NT2/D1 (cell line): ENCODE measurements at regions not wholly inside any gene's neighbourhood (a gene's known extent, or its start where the extent isn't known, plus 50 kb on each side); places are given as distances from the start of the nearest gene placed in this dataset.

Experiments used
- DNase-seq: peaks from one replicate; pipeline ENCODE4 v3.0.0-alpha.2; 2011; ENCODE audit warnings: low read depth, low spot score
- H3K27me3 ChIP-seq: 2 replicates; pipeline ENCODE4 v1.6.0; 2011; ENCODE audit warnings: mild to moderate bottlenecking; ENCODE audit not compliant: insufficient read length, insufficient read depth
- H3K36me3 ChIP-seq: 2 replicates; pipeline ENCODE4 v1.6.1; 2011; ENCODE audit warnings: mild to moderate bottlenecking, low read length, mixed read lengths; ENCODE audit not compliant: insufficient read depth, insufficient read length
- H3K4me1 ChIP-seq: 2 replicates; pipeline ENCODE4 v1.5.1; 2011; ENCODE audit not compliant: insufficient read depth, insufficient read length
- H3K4me3 ChIP-seq: 2 replicates; pipeline ENCODE4 v1.5.1; 2011; ENCODE audit warnings: low read depth; ENCODE audit not compliant: insufficient read length
- H3K9ac ChIP-seq: 2 replicates; pipeline ENCODE4 v1.6.0; 2011; ENCODE audit warnings: low read depth; ENCODE audit not compliant: insufficient read length
- H3K9me3 ChIP-seq: 2 replicates; pipeline ENCODE4 v1.5.1; 2011; ENCODE audit warnings: mild to moderate bottlenecking, low read length; ENCODE audit not compliant: insufficient read depth
- SUZ12 ChIP-seq: IDR thresholded peaks from 2 replicates; pipeline ENCODE4 v1.6.1; 2011; ENCODE audit not compliant: insufficient read length, insufficient read depth; ENCODE audit errors: extremely low read depth
- YY1 ChIP-seq: IDR thresholded peaks from 2 replicates; pipeline ENCODE4 v1.6.1; 2011; ENCODE audit not compliant: insufficient read length, insufficient read depth
- ZNF274 ChIP-seq: IDR thresholded peaks from 2 replicates; pipeline ENCODE4 v1.6.1; 2011; ENCODE audit warnings: mild to moderate bottlenecking, low read depth, low read length

GRCh38 chr13:99652901-99653300, 151.6 kb downstream of the TM9SF2 start:
- no peak for DNase-seq
- no peaks in the 10 kb centered on the region for H3K27me3 ChIP-seq
- no peak overlapping the region for H3K4me3 ChIP-seq
- no peaks in the 10 kb centered on the region for H3K36me3 ChIP-seq
- no peaks in the 10 kb centered on the region for H3K9me3 ChIP-seq
- TF ChIP-seq ZNF274, result no peak
- no peak for TF ChIP-seq YY1
- no peak overlapping the region for H3K9ac ChIP-seq
- H3K4me1 ChIP-seq, result no peaks in the 10 kb centered on the region

GRCh38 chr13:99652141-99652540, 150.9 kb downstream of the TM9SF2 start:
- TF ChIP-seq SUZ12 (no peak), ZNF274 (no peak), YY1 (no peak)
- Histone ChIP-seq H3K36me3 (no peaks in the 10 kb centered on the region), H3K4me3 (no peak overlapping the region), H3K4me1 (no peaks in the 10 kb centered on the region), H3K27me3 (no peaks in the 10 kb centered on the region), H3K9me3 (no peaks in the 10 kb centered on the region), H3K9ac (no peak overlapping the region)
- no peak for DNase-seq

GRCh38 chr13:99651016-99651415, 149.7 kb downstream of the TM9SF2 start:
- Histone ChIP-seq H3K27me3 (no peaks in the 10 kb centered on the region), H3K9ac (no peak overlapping the region), H3K4me3 (no peak overlapping the region), H3K9me3 (no peaks in the 10 kb centered on the region), H3K36me3 (no peaks in the 10 kb centered on the region), H3K4me1 (no peaks in the 10 kb centered on the region)
- no peak for DNase-seq
- no peak for TF ChIP-seq ZNF274
- TF ChIP-seq SUZ12, result no peak
- no peak for TF ChIP-seq YY1

GRCh38 chr13:99650410-99650809, 149.1 kb downstream of the TM9SF2 start:
- no peak overlapping the region for H3K9ac ChIP-seq

GRCh38 chr13:99648927-99649326, 147.7 kb downstream of the TM9SF2 start:
- H3K9me3 ChIP-seq, result no peaks in the 10 kb centered on the region
- no peaks in the 10 kb centered on the region for H3K36me3 ChIP-seq
- DNase-seq, result no peak
- no peak overlapping the region for H3K9ac ChIP-seq
- no peaks in the 10 kb centered on the region for H3K4me1 ChIP-seq
- H3K4me3 ChIP-seq, result no peak overlapping the region
- H3K27me3 ChIP-seq, result no peaks in the 10 kb centered on the region
- no peak for TF ChIP-seq YY1
- TF ChIP-seq SUZ12, result no peak
- TF ChIP-seq ZNF274, result no peak

More at GRCh38 chr13:99650410-99650809, 149.1 kb downstream of the TM9SF2 start:
- Histone ChIP-seq H3K27me3 (no peaks in the 10 kb centered on the region), H3K36me3 (no peaks in the 10 kb centered on the region), H3K9me3 (no peaks in the 10 kb centered on the region), H3K4me1 (no peaks in the 10 kb centered on the region), H3K4me3 (no peak overlapping the region)
- DNase-seq, result no peak
- TF ChIP-seq SUZ12 (no peak), YY1 (no peak)

- Histone ChIP-seq H3K4me3 (no peak overlapping the region), H3K4me1 (no peaks in the 10 kb centered on the region), H3K27me3 (no peaks in the 10 kb centered on the region), H3K9me3 (no peaks in the 10 kb centered on the region), H3K36me3 (no peaks in the 10 kb centered on the region), H3K9ac (no peak overlapping the region)
- no peak for TF ChIP-seq YY1
- no peak for TF ChIP-seq SUZ12
- TF ChIP-seq ZNF274, result no peak
- no peak for DNase-seq
These were observed 146.9 kb downstream of the TM9SF2 start for GRCh38 chr13:99648066-99648665.

GRCh38 chr13:99647596-99647985, 146.3 kb downstream of the TM9SF2 start:
- Histone ChIP-seq H3K4me3 (no peak overlapping the region), H3K9me3 (no peaks in the 10 kb centered on the region), H3K36me3 (no peaks in the 10 kb centered on the region), H3K9ac (no peak overlapping the region), H3K4me1 (no peaks in the 10 kb centered on the region), H3K27me3 (no peaks in the 10 kb centered on the region)
- DNase-seq, result no peak
- TF ChIP-seq SUZ12, result no peak
- TF ChIP-seq YY1, result no peak
- no peak for TF ChIP-seq ZNF274
